Activated B cell treated with CpG ODN at 0.5 μM for 24 hours (primary cell): ENCODE measurements at regions not wholly inside any gene's neighbourhood (a gene's known extent, or its start where the extent isn't known, plus 50 kb on each side); places are given as distances from the start of the nearest gene placed in this dataset.

Experiments used
- ATAC-seq: fragments of 200-7000 bp; cut with Tn5 transposase; one replicate; pipeline ENCODE4 v1.10.0; 2021; ENCODE audit warnings: low read depth, mild to moderate bottlenecking, moderate library complexity
- CTCF ChIA-PET: fragments of 350-600 bp; sonication (Branson Sonifier 250); formaldehyde crosslinking; loops from one replicate; lab custom pipeline; 2021; ENCODE audit warnings: antibody characterized with exemption; lab: Charles Lee
- POLR2A ChIA-PET: fragments of 350-600 bp; sonication (Branson Sonifier 250); formaldehyde crosslinking; loops from one replicate; lab custom pipeline; 2021; ENCODE audit warnings: antibody characterized with exemption; lab: Charles Lee
- DNase-seq: peaks from one replicate; pipeline ENCODE4 v3.0.0; 2022
- H3K27ac Mint-ChIP-seq: one replicate; pipeline ENCODE4 v1.8.0; 2020; ENCODE audit warnings: mixed read lengths
- H3K27me3 Mint-ChIP-seq: one replicate; pipeline ENCODE4 v1.8.0; 2021; ENCODE audit warnings: mixed read lengths
- H3K36me3 Mint-ChIP-seq: one replicate; pipeline ENCODE4 v1.8.0; 2021; ENCODE audit warnings: low read depth, mixed read lengths
- H3K4me1 Mint-ChIP-seq: one replicate; pipeline ENCODE4 v1.8.0; 2021; ENCODE audit warnings: mixed read lengths
- H3K4me3 Mint-ChIP-seq: one replicate; pipeline ENCODE4 v1.8.0; 2020; ENCODE audit warnings: mild to moderate bottlenecking, mixed read lengths
- H3K9me3 Mint-ChIP-seq: one replicate; pipeline ENCODE4 v1.8.0; 2020; ENCODE audit warnings: mixed read lengths
- intact Hi-C: fragments of 100-400 bp; cut with micrococcal nuclease; formaldehyde crosslinking; loops from one replicate; pipeline ENCODE4 v1.15.1; 2024
- TF ChIP-seq, protein P1 (sequence below): fragments of 200-600 bp; IDR thresholded peaks from one replicate; pipeline ENCODE4 v1.8.0; 2022; ENCODE audit warnings: antibody characterized with exemption, mild to moderate bottlenecking

DNA sequence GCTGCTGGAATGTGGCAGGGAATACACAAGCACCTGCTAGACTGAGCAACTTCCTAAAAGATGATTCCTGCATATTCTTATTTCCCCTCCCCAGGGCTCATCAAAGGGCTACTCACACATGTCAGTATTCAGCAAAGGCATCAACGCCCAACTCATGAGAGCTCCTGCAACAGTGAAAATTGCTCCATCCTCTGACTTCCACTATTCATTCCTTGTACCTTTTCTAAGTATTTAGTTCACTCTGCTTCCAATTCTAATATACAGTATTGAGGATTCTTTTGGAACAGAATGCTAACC is 84.1 kb downstream of the SCN11A start:
- H3K36me3 Mint-ChIP-seq = no peaks in the 10 kb centered on the region
- DNase-seq (no peak), ATAC-seq (no peak)
- H3K9me3 Mint-ChIP-seq = no peaks in the 10 kb centered on the region
- TF ChIP-seq, protein P1, sequence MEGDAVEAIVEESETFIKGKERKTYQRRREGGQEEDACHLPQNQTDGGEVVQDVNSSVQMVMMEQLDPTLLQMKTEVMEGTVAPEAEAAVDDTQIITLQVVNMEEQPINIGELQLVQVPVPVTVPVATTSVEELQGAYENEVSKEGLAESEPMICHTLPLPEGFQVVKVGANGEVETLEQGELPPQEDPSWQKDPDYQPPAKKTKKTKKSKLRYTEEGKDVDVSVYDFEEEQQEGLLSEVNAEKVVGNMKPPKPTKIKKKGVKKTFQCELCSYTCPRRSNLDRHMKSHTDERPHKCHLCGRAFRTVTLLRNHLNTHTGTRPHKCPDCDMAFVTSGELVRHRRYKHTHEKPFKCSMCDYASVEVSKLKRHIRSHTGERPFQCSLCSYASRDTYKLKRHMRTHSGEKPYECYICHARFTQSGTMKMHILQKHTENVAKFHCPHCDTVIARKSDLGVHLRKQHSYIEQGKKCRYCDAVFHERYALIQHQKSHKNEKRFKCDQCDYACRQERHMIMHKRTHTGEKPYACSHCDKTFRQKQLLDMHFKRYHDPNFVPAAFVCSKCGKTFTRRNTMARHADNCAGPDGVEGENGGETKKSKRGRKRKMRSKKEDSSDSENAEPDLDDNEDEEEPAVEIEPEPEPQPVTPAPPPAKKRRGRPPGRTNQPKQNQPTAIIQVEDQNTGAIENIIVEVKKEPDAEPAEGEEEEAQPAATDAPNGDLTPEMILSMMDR = no peak
- POLR2A ChIA-PET = no interaction called here
- H3K4me1 Mint-ChIP-seq = no peaks in the 10 kb centered on the region
- intact Hi-C loops = no loop called here
- CTCF ChIA-PET = no interaction called here
- H3K27me3 Mint-ChIP-seq = peaks cover 11% of the 10 kb centered on the region
- H3K4me3 Mint-ChIP-seq = no peak overlapping the region
- H3K27ac Mint-ChIP-seq = no peak overlapping the region

DNA sequence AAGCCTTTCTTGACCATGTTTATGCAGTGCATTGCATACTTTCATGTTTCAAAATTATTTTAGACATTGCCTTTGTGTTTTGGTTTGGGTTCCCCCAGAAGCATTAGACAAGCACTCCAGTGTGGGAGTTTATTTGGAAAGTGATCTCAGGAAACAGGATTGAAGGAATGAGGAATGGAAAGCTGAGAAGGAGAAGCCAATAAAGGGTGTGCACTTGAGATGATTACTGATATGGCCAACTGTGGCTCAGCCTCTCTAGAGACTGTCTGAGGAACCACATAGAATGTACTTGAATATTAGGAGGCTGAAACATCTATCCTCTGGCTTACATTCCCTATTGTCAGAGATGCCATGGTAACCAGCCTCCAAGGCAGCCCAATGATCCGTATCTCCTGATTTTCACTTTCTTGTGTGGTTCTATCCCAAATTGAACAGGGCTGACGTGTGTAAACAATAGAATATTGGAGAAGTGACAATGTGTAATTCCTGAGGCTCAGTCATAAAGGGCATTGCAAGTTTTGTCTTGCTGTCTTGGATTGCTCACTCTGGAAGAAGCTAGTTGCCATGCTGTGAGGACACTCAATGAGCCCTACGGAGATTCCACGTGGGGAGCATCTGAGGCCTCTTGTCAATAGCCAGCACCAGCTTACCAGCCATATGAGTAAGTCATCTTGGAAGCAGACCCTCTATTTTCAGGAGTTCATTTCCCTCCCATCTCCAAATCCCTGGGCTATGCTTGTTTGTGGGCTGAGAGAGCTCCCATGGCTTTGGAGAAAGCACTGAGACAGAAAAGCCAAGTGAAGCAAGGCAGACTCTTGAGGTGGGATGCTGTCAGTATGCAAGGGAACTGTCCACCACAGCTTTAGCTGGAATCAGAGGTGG is 84.7 kb downstream of the SCN11A start:
- H3K27me3 Mint-ChIP-seq = peaks cover 8% of the 10 kb centered on the region
- intact Hi-C loops = no loop called here
- ChIA-PET POLR2A (no interaction called here), CTCF (no interaction called here)
- no peaks in the 10 kb centered on the region for H3K36me3 Mint-ChIP-seq
- no peak overlapping the region for H3K27ac Mint-ChIP-seq
- H3K9me3 Mint-ChIP-seq = no peaks in the 10 kb centered on the region
- ATAC-seq (no peak), DNase-seq (no peak)
- H3K4me3 Mint-ChIP-seq = no peak overlapping the region
- TF ChIP-seq, protein P1 = no peak
- H3K4me1 Mint-ChIP-seq = no peaks in the 10 kb centered on the region

DNA sequence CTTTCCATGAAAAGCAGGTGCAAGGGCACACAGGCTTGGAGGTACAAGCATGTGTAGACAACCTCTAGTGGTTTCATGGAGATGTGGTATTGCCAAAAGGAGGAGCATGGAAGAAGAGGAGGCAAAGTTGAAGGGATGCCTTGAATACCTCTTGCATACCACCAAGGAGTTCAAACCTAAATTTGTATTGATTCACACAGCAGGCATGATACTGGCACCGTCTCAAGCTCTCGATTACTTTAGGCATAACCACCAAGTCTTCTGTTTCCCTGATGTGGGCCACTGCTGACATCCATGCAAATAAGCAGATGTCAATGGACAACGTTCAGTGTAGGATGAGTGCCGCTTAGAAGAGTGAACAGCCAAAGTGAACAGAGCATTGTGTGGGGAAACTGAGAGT is 87.1 kb downstream of the SCN11A start:
- CTCF ChIA-PET = no interaction called here
- H3K36me3 Mint-ChIP-seq = no peaks in the 10 kb centered on the region

DNA sequence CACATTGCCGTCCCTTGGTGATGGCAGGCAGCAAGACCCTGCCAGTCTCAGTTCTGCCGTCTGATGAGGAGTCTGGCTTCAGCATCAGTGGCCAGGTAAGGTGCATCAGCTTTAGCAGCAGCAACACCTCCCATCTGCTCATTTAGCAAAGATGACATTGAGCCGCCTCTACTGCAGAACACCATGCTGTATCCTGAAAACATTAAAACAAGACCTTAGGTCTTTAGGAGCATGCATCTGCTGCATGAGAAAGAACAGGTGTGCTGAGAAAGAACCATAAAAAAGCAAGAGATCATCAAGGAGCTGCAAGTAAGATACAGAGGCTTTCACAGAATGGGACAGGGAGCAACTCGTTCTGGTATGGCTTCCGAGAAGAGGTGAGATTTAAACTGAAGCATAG is 87.5 kb downstream of the SCN11A start:
- no peaks in the 10 kb centered on the region for H3K9me3 Mint-ChIP-seq
- no peak for DNase-seq
- no peak overlapping the region for H3K4me3 Mint-ChIP-seq
- H3K4me1 Mint-ChIP-seq = peaks cover 1% of the 10 kb centered on the region
- peaks cover 2% of the 10 kb centered on the region for H3K27me3 Mint-ChIP-seq
- H3K27ac Mint-ChIP-seq = no peak overlapping the region
- CTCF ChIA-PET = no interaction called here
- POLR2A ChIA-PET = no interaction called here
- no peak for ATAC-seq
- no peaks in the 10 kb centered on the region for H3K36me3 Mint-ChIP-seq
- TF ChIP-seq, protein P1 = no peak
- intact Hi-C loops = no loop called here

More for the DNA sequence above, 87.1 kb downstream of the SCN11A start:
- intact Hi-C loops = no loop called here
- ATAC-seq (no peak), DNase-seq (no peak)
- POLR2A ChIA-PET = no interaction called here
- Mint-ChIP-seq H3K9me3 (no peaks in the 10 kb centered on the region), H3K27ac (no peak overlapping the region), H3K4me3 (no peak overlapping the region), H3K27me3 (peaks cover 2% of the 10 kb centered on the region), H3K4me1 (peaks cover 1% of the 10 kb centered on the region)
- TF ChIP-seq, protein P1 = no peak

DNA sequence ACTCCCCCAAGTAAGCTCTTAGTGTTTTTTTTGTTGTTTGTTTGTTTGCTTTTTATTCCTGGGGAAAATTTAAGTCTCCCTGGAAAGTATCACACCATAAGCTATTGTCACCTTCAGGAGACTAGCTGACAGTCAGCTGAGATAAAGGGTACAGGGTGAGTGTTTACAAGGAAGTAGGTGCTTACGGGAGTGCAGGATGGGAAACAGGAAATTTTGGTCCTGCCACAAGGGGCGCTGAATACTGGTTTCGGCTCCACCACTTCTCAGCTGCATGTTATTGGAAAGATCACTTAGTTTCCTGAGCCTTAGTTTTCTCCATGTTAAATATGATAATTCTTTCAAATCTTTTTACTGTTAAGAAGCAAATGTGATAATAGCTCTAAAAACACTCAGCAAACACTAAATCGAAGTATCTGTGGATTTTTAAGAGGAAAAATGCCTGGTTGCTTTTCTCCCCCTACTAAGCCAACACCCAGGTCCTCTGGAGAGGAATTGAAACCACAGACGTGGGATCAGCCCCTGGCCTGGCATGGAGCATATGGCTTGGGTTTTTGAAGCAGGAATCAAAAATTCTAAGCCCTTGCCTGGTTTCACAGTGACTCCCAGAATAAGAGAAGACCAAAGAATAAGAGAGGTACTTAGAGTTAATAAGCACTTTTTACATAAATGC is 90.7 kb downstream of the SCN11A start:
- TF ChIP-seq, protein P1 = no peak
- intact Hi-C loops = no loop called here
- Mint-ChIP-seq H3K27ac (no peak overlapping the region), H3K9me3 (no peaks in the 10 kb centered on the region), H3K36me3 (no peaks in the 10 kb centered on the region), H3K4me3 (no peak overlapping the region), H3K27me3 (no peaks in the 10 kb centered on the region), H3K4me1 (peaks cover 1% of the 10 kb centered on the region)
- ChIA-PET CTCF (interaction anchor here (0.6 to 0.9 kb wide), 2 partner anchors 11 to 47 kb away, joined by 3 read pairs; no protein-coding TSS in a partner anchor), POLR2A (no interaction called here)
- ATAC-seq (no peak), DNase-seq (no peak)
